ENCODE measurements at regions not wholly inside any gene's neighbourhood (a gene's known extent, or its start where the extent isn't known, plus 50 kb on each side); places are given as distances from the start of the nearest gene placed in this dataset.

- no peak for TF ChIP-seq POLR2AphosphoS5 (IDR thresholded peaks at IDR 0.05)
- TF ChIP-seq CTCF (IDR thresholded peaks at IDR 0.05): no peak
- TF ChIP-seq EP300 (IDR thresholded peaks at IDR 0.05): no peak
These were observed 157.9 kb downstream of the SHANK2 start for GRCh38 chr11:71094296-71095077.
